T1000 (cell line): ENCODE measurements at regions not wholly inside any gene's neighbourhood (a gene's known extent, or its start where the extent isn't known, plus 50 kb on each side); places are given as distances from the start of the nearest gene placed in this dataset.
A peak's percentile ranks its signal among the peaks of the same experiment; 100 is the strongest.

ENCODE experiments used
- DNase-seq: peaks from one replicate; lab custom pipeline; 2025; ENCODE audit warnings: mixed read lengths; lab: John Stamatoyannopoulos, UW

- DNase-seq = no peak
These were observed 124.9 kb upstream of the KCNJ16 start for GRCh38 chr17:69949973-69950695.

- no peak for DNase-seq
These were observed 124.2 kb upstream of the KCNJ16 start for GRCh38 chr17:69950701-69951418.

GRCh38 chr17:69954241-69954925, 120.6 kb upstream of the KCNJ16 start:
- no peak for DNase-seq

- no peak for DNase-seq
These were observed 117.0 kb upstream of the KCNJ16 start for GRCh38 chr17:69958063-69958462.

- no peak for DNase-seq
These were observed 115.7 kb upstream of the KCNJ16 start for GRCh38 chr17:69959283-69959682.

GRCh38 chr17:69960755-69961154, 114.3 kb upstream of the KCNJ16 start:
- DNase-seq = no peak

- DNase-seq = no peak
These were observed 113.4 kb upstream of the KCNJ16 start for GRCh38 chr17:69961501-69962145.

GRCh38 chr17:69962436-69962995, 112.5 kb upstream of the KCNJ16 start:
- no peak for DNase-seq

- peak; percentile 49 for DNase-seq
These were observed 107.1 kb upstream of the KCNJ16 start for GRCh38 chr17:69967910-69968411.

- no peak for DNase-seq
These were observed 105.1 kb upstream of the KCNJ16 start for GRCh38 chr17:69969897-69970296.

- DNase-seq = no peak
These were observed 102.8 kb upstream of the KCNJ16 start for GRCh38 chr17:69972251-69972650.

GRCh38 chr17:69975808-69976207, 99.2 kb upstream of the KCNJ16 start:
- no peak for DNase-seq

GRCh38 chr17:69978056-69978646, 96.9 kb upstream of the KCNJ16 start:
- DNase-seq = no peak

- no peak for DNase-seq
These were observed 93.6 kb upstream of the KCNJ16 start for GRCh38 chr17:69981441-69981840.

GRCh38 chr17:69995476-69995875, 79.5 kb upstream of the KCNJ16 start:
- DNase-seq = no peak

- DNase-seq = no peak
These were observed 77.7 kb upstream of the KCNJ16 start for GRCh38 chr17:69997332-69997731.

GRCh38 chr17:69999253-69999652, 75.8 kb upstream of the KCNJ16 start:
- DNase-seq = no peak

GRCh38 chr17:70006159-70006558, 68.9 kb upstream of the KCNJ16 start:
- DNase-seq = no peak

- DNase-seq = no peak
These were observed 63.3 kb upstream of the KCNJ16 start for GRCh38 chr17:70011750-70012149.

- no peak for DNase-seq
These were observed 61.1 kb upstream of the KCNJ16 start for GRCh38 chr17:70013911-70014310.

- DNase-seq = no peak
These were observed 57.9 kb upstream of the KCNJ16 start for GRCh38 chr17:70017112-70017511.

- DNase-seq = no peak
These were observed 57.1 kb upstream of the KCNJ16 start for GRCh38 chr17:70017941-70018340.
